ENCODE measurements at regions not wholly inside any gene's neighbourhood (a gene's known extent, or its start where the extent isn't known, plus 50 kb on each side); places are given as distances from the start of the nearest gene placed in this dataset.
"Not testable (repeated sequence)": the region's sequence is repeated elsewhere in the genome, so short reads cannot be mapped to it uniquely, and the experiment has no call there.

DNA sequence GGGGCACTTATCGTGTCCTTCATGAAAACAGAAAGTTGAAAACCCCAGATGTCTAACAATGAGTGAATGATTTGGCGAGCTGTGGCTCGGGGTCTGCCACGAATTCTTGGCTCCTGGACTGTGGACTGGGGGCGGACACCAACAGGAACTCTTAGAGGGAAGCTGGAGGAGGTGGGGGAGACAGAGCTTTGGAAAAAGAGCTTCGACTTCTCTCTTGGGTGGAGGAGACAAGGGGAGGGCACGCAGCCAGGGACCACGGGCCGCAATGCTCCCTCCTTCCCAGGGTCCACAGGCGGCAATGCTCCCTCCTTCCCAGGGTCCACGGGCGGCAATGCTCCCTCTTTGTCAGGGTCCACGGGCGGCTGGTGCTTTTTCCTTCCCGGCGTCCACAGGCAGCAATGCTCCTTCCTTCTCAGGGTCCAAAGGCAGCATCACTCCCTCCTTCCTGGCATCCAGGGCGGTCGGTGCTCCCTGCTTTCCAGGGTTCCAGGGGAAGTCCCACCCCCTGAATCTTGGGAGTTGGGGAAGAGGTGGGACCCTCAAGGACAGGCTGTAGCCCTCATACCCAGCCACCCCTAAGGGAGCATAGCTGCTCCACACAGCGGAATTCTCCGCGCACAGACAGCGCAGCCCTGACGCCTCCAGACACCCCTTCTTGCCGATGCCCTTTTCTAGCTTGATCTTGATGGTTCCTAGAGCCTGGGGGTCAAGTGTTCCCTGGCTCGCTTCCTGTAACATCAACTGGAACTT, 149.0 kb downstream of the LAT start:
- not testable (repeated sequence) for TF ChIP-seq POLR2A (IDR thresholded peaks at IDR 0.05)
- TF ChIP-seq, protein P1, sequence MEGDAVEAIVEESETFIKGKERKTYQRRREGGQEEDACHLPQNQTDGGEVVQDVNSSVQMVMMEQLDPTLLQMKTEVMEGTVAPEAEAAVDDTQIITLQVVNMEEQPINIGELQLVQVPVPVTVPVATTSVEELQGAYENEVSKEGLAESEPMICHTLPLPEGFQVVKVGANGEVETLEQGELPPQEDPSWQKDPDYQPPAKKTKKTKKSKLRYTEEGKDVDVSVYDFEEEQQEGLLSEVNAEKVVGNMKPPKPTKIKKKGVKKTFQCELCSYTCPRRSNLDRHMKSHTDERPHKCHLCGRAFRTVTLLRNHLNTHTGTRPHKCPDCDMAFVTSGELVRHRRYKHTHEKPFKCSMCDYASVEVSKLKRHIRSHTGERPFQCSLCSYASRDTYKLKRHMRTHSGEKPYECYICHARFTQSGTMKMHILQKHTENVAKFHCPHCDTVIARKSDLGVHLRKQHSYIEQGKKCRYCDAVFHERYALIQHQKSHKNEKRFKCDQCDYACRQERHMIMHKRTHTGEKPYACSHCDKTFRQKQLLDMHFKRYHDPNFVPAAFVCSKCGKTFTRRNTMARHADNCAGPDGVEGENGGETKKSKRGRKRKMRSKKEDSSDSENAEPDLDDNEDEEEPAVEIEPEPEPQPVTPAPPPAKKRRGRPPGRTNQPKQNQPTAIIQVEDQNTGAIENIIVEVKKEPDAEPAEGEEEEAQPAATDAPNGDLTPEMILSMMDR (IDR thresholded peaks at IDR 0.05), result not testable (repeated sequence)

All from thyroid gland (tissue), 4 donors.